Endothelial cell of umbilical vein (primary cell): ENCODE measurements at regions not wholly inside any gene's neighbourhood (a gene's known extent, or its start where the extent isn't known, plus 50 kb on each side); places are given as distances from the start of the nearest gene placed in this dataset.
A peak's percentile ranks its signal among the peaks of the same experiment; 100 is the strongest.

Experiments used
- BruUV-seq: library from RNA; stranded (reverse); fragments of 400-500 nt; replicated peaks from 2 replicates; lab custom pipeline; 2021; lab: Mats Ljungman, UMichigan
- CTCF ChIA-PET: fragments of 300-600, 350-600 bp; sonication (Branson Sonifier 250); formaldehyde crosslinking; loops from one replicate; lab custom pipeline; 2021; ENCODE audit warnings: antibody characterized with exemption, inconsistent platforms; lab: Charles Lee
- POLR2A ChIA-PET: fragments of 300-600, 350-600 bp; sonication (Branson Sonifier 250); formaldehyde crosslinking; loops from one replicate; lab custom pipeline; 2021; ENCODE audit warnings: antibody characterized with exemption, inconsistent platforms; lab: Charles Lee
- DNase-seq: peaks from one replicate; pipeline ENCODE4 v3.0.0-alpha.2; 2011; ENCODE audit warnings: low read depth, low spot score
- FAIRE-seq: peaks from 2 replicates; lab custom pipeline; 2011; peaks lifted over from hg19 to GRCh38; lab: Jason Lieb, UNC
- H2AFZ ChIP-seq: 2 replicates; pipeline ENCODE4 v1.6.0; 2012; ENCODE audit warnings: low read depth, low read length, control low read depth, inconsistent platforms
- H3K27ac ChIP-seq: 2 replicates; pipeline ENCODE4 v1.5.1; 2011; ENCODE audit warnings: low read depth, mild to moderate bottlenecking, control low read depth, low read length, moderate library complexity; ENCODE audit not compliant: insufficient read depth
- H3K27me3 ChIP-seq, 2 experiments: 2 replicates each; pipeline versions ENCODE4 v1.6.0 to v1.6.1; 2011; ENCODE audit warnings: low read length in 2 of 2, mixed read lengths in 1 of 2; ENCODE audit not compliant: control insufficient read depth in 2 of 2, insufficient read depth in 2 of 2
- H3K36me3 ChIP-seq, 2 experiments: 2 replicates in 1 of 2; 3 replicates in 1 of 2; pipeline ENCODE4 v1.5.1; 2011; ENCODE audit warnings: low read length in 2 of 2, mild to moderate bottlenecking in 1 of 2, moderate library complexity in 1 of 2; ENCODE audit not compliant: control insufficient read depth in 2 of 2, insufficient read depth in 2 of 2; ENCODE audit errors: extremely low read depth in 1 of 2
- H3K4me1 ChIP-seq: 3 replicates; pipeline ENCODE4 v1.5.1; 2011; ENCODE audit warnings: mild to moderate bottlenecking, low read length; ENCODE audit not compliant: control insufficient read depth, insufficient read depth; ENCODE audit errors: extremely low read depth
- H3K4me2 ChIP-seq: 2 replicates; pipeline ENCODE4 v1.6.1; 2011; ENCODE audit warnings: low read length, control low read depth, mixed read lengths; ENCODE audit not compliant: insufficient read depth
- H3K4me3 ChIP-seq, 3 experiments: fragments of 200-600 bp in 1 of 3; sonication (generic), shearing (Covaris generic) in 1 of 3; replicated peaks in 1 of 3; 2 replicates each; pipeline ENCODE4 v1.5.1; 2011 to 2016; ENCODE audit warnings: control low read depth in 3 of 3, low read length in 3 of 3, mild to moderate bottlenecking in 2 of 3, inconsistent platforms in 1 of 3, low read depth in 1 of 3, moderate library complexity in 1 of 3; ENCODE audit not compliant: insufficient read depth in 1 of 3
- H3K79me2 ChIP-seq: 2 replicates; pipeline ENCODE4 v1.6.0; 2012; ENCODE audit warnings: low read length, inconsistent platforms; ENCODE audit not compliant: control insufficient read depth, insufficient read depth
- H3K9ac ChIP-seq: replicated peaks from 2 replicates; pipeline ENCODE3; 2011; ENCODE audit warnings: low read length, control low read depth; ENCODE audit not compliant: insufficient read depth; ENCODE audit errors: extremely low read depth
- H3K9me1 ChIP-seq: replicated peaks from 3 replicates; pipeline ENCODE4 v1.6.0; 2011; ENCODE audit warnings: mild to moderate bottlenecking, low read length; ENCODE audit not compliant: control insufficient read depth, insufficient read depth; ENCODE audit errors: extremely low read depth
- H3K9me3 ChIP-seq: replicated peaks from 2 replicates; pipeline ENCODE4 v1.5.1; 2012; ENCODE audit warnings: low read length, inconsistent platforms; ENCODE audit not compliant: control insufficient read depth, insufficient read depth
- H4K20me1 ChIP-seq: replicated peaks from 2 replicates; pipeline ENCODE3; 2011; ENCODE audit warnings: mild to moderate bottlenecking, low read length; ENCODE audit not compliant: control insufficient read depth, insufficient read depth; ENCODE audit errors: extremely low read depth
- CTCF ChIP-seq, 2 donors: IDR thresholded peaks; 1 replicate in 1 of 2; 2 replicates in 1 of 2; pipeline ENCODE4 v1.5.1; 2011; ENCODE audit warnings: low read length in 2 of 2, mild to moderate bottlenecking in 2 of 2, moderate library complexity in 2 of 2, control low read depth in 1 of 2, inconsistent platforms in 1 of 2, low read depth in 1 of 2; ENCODE audit not compliant: insufficient read depth in 1 of 2; ENCODE audit errors: extremely low read depth in 1 of 2
- EZH2 ChIP-seq: IDR thresholded peaks from 2 replicates; pipeline ENCODE4 v1.6.1; 2012; ENCODE audit warnings: borderline replicate concordance, low read depth, mild to moderate bottlenecking, moderate library complexity, low read length, inconsistent platforms; ENCODE audit not compliant: severe bottlenecking
- FOS ChIP-seq: IDR thresholded peaks from 2 replicates; pipeline ENCODE4 v1.6.1; 2011; ENCODE audit warnings: mild to moderate bottlenecking, low read length, moderate library complexity, borderline replicate concordance; ENCODE audit not compliant: insufficient read depth
- GATA2 ChIP-seq: IDR thresholded peaks from 2 replicates; pipeline ENCODE4 v1.7.0; 2011; ENCODE audit warnings: low read depth, mild to moderate bottlenecking, moderate library complexity, mixed read lengths, low read length; ENCODE audit not compliant: insufficient read length, insufficient read depth
- MAX ChIP-seq: IDR thresholded peaks from 2 replicates; pipeline ENCODE4 v1.6.1; 2011; ENCODE audit not compliant: insufficient read depth, insufficient read length
- MYC ChIP-seq: IDR thresholded peaks from one replicate; pipeline ENCODE4 v1.6.1; 2011; ENCODE audit warnings: mild to moderate bottlenecking, low read depth, low read length
- POLR2A ChIP-seq: IDR thresholded peaks from 2 replicates; pipeline ENCODE4 v1.6.1; 2012; ENCODE audit warnings: low read depth, mild to moderate bottlenecking, control low read depth, low read length
- dilution Hi-C: fragments of 300-500 bp; cut with MboI; formaldehyde crosslinking; loops from one replicate; pipeline ENCODE4 v1.15.0; 2019; ENCODE audit warnings: low sequenced_read_pairs; ENCODE audit not compliant: extremely low pct_ligation_motif_present
- intact Hi-C: fragments of 100-400 bp; cut with micrococcal nuclease; formaldehyde crosslinking; loops from one replicate; pipeline ENCODE4 v1.10.0; 2022

GRCh38 chr4:128512767-128513322, 225.2 kb upstream of the PGRMC2 start:
- no peak overlapping the region for H3K4me3 ChIP-seq
- no peaks in the 10 kb centered on the region for H3K9me1 ChIP-seq
- H3K27me3 ChIP-seq, result no peaks in the 10 kb centered on the region
- no peaks in the 10 kb centered on the region for H4K20me1 ChIP-seq
- no peaks in the 10 kb centered on the region for H3K79me2 ChIP-seq
- intact Hi-C loops (loop anchor here (10.0 kb wide), 1 partner anchor 128 kb away; no protein-coding TSS in a partner anchor), dilution Hi-C loops (no loop called here)
- H3K9me3 ChIP-seq, result no peaks in the 10 kb centered on the region
- no peak overlapping the region for H3K4me2 ChIP-seq
- H3K4me1 ChIP-seq, result peaks cover 23% of the 10 kb centered on the region
- DNase-seq (peak; percentile 19), FAIRE-seq (no peak)
- H3K36me3 ChIP-seq, result no peaks in the 10 kb centered on the region
- peak overlapping the region; percentile 69 for H2AFZ ChIP-seq
- BruUV-seq, result no TSS peak
- POLR2A ChIA-PET, result no interaction called here
- no peak overlapping the region for H3K9ac ChIP-seq
- TF ChIP-seq GATA2, result no peak
- no peak for TF ChIP-seq MYC
- TF ChIP-seq FOS, result no peak
- TF ChIP-seq POLR2A, result no peak
- no peak for TF ChIP-seq CTCF (IDR thresholded peaks at IDR 0.05; ENCODE audit: extremely low read depth in 1 of 2, insufficient read depth in 1 of 2, low read depth in 1 of 2, low read length in 2 of 2)
- TF ChIP-seq EZH2, result no peak
- TF ChIP-seq MAX, result no peak
- CTCF ChIA-PET, result interaction anchor here (1.2 kb wide), 1 partner anchor 82 kb away, joined by 3 read pairs; no protein-coding TSS in a partner anchor
- H3K27ac ChIP-seq, result no peak overlapping the region
